Progenitor cell of endocrine pancreas (in vitro differentiated cells): ENCODE measurements at regions not wholly inside any gene's neighbourhood (a gene's known extent, or its start where the extent isn't known, plus 50 kb on each side); places are given as distances from the start of the nearest gene placed in this dataset.

Experiments
- DNase-seq: peaks from one replicate; pipeline ENCODE4 v3.0.0; 2021; ENCODE audit warnings: low spot score; ENCODE audit not compliant: unreplicated experiment
- H3K27ac Mint-ChIP-seq: 2 replicates; pipeline ENCODE4 v1.8.0; 2021; ENCODE audit warnings: mild to moderate bottlenecking, moderate library complexity, mixed read lengths
- H3K27me3 Mint-ChIP-seq: 2 replicates; pipeline ENCODE4 v1.8.0; 2021; ENCODE audit warnings: mixed read lengths
- H3K36me3 Mint-ChIP-seq: 2 replicates; pipeline ENCODE4 v1.8.0; 2022; ENCODE audit warnings: mixed read lengths; ENCODE audit not compliant: insufficient read depth
- H3K4me1 Mint-ChIP-seq: 2 replicates; pipeline ENCODE4 v1.8.0; 2021; ENCODE audit warnings: low read depth, mixed read lengths
- H3K4me3 Mint-ChIP-seq: 2 replicates; pipeline ENCODE4 v1.8.0; 2021; ENCODE audit warnings: low read depth, mild to moderate bottlenecking, moderate library complexity, mixed read lengths
- H3K9me3 Mint-ChIP-seq: 2 replicates; pipeline ENCODE4 v1.8.0; 2021; ENCODE audit warnings: low read depth, mixed read lengths
- CTCF ChIP-seq: fragments of 200-600 bp; sonication (generic); IDR thresholded peaks from one replicate; pipeline ENCODE4 v1.5.0; 2021; ENCODE audit warnings: antibody characterized with exemption, mild to moderate bottlenecking; ENCODE audit not compliant: unreplicated experiment

GRCh38 chr17:72588561-72588960, 467.7 kb downstream of the SOX9 start:
- no peaks in the 10 kb centered on the region for H3K9me3 Mint-ChIP-seq
- peaks cover 4% of the 10 kb centered on the region for H3K27me3 Mint-ChIP-seq
- no peak for DNase-seq
- TF ChIP-seq CTCF = no peak
- peak overlapping the region; percentile 94 for H3K27ac Mint-ChIP-seq
- H3K36me3 Mint-ChIP-seq = peaks cover 5% of the 10 kb centered on the region
- H3K4me3 Mint-ChIP-seq = peak overlapping the region; percentile 96
- peaks cover 34% of the 10 kb centered on the region for H3K4me1 Mint-ChIP-seq

GRCh38 chr17:72588961-72589360, 468.1 kb downstream of the SOX9 start:
- Mint-ChIP-seq H3K9me3 (no peaks in the 10 kb centered on the region), H3K36me3 (peaks cover 4% of the 10 kb centered on the region), H3K4me3 (peak overlapping the region; percentile 96), H3K27ac (peak overlapping the region; percentile 94), H3K4me1 (peaks cover 34% of the 10 kb centered on the region), H3K27me3 (peaks cover 4% of the 10 kb centered on the region)
- TF ChIP-seq CTCF = no peak
- no peak for DNase-seq

GRCh38 chr17:72590382-72590781, 469.6 kb downstream of the SOX9 start:
- H3K36me3 Mint-ChIP-seq = peaks cover 4% of the 10 kb centered on the region
- H3K4me3 Mint-ChIP-seq = peak overlapping the region; percentile 96
- no peaks in the 10 kb centered on the region for H3K9me3 Mint-ChIP-seq
- H3K27ac Mint-ChIP-seq = peak overlapping the region; percentile 4
- peaks cover 4% of the 10 kb centered on the region for H3K27me3 Mint-ChIP-seq
- no peak for DNase-seq
- H3K4me1 Mint-ChIP-seq = peaks cover 34% of the 10 kb centered on the region
- TF ChIP-seq CTCF = no peak

- peak overlapping the region; percentile 96 for H3K4me3 Mint-ChIP-seq
- H3K27ac Mint-ChIP-seq = peak overlapping the region; percentile 89
- DNase-seq = no peak
- H3K27me3 Mint-ChIP-seq = peaks cover 4% of the 10 kb centered on the region
- H3K36me3 Mint-ChIP-seq = peaks cover 2% of the 10 kb centered on the region
- H3K4me1 Mint-ChIP-seq = peaks cover 32% of the 10 kb centered on the region
- no peaks in the 10 kb centered on the region for H3K9me3 Mint-ChIP-seq
- TF ChIP-seq CTCF = no peak
Observed at GRCh38 chr17:72590882-72591281, 470.1 kb downstream of the SOX9 start.

- peak; percentile 41 for DNase-seq
- peak overlapping the region; percentile 96 for H3K4me3 Mint-ChIP-seq
- TF ChIP-seq CTCF = no peak
- peaks cover 4% of the 10 kb centered on the region for H3K27me3 Mint-ChIP-seq
- no peaks in the 10 kb centered on the region for H3K9me3 Mint-ChIP-seq
- H3K4me1 Mint-ChIP-seq = peaks cover 32% of the 10 kb centered on the region
- peaks cover under 1% of the 10 kb centered on the region for H3K36me3 Mint-ChIP-seq
- H3K27ac Mint-ChIP-seq = peak overlapping the region; percentile 93
Observed at GRCh38 chr17:72591289-72592241, 470.7 kb downstream of the SOX9 start.
